SK-N-SH treated with all-trans-retinoic acid at 6 μM for 48 hours (cell line): ENCODE measurements at regions not wholly inside any gene's neighbourhood (a gene's known extent, or its start where the extent isn't known, plus 50 kb on each side); places are given as distances from the start of the nearest gene placed in this dataset.

ENCODE experiments used
- ATAC-seq: fragments of 200-7000 bp; cut with Tn5 transposase; 3 replicates; pipeline ENCODE4 v1.9.1; 2020; ENCODE audit warnings: mild to moderate bottlenecking, moderate library complexity
- ARNTL ChIP-seq: fragments of 450-650 bp; formaldehyde crosslinking; IDR thresholded peaks from 2 replicates; pipeline ENCODE4 v1.5.0; 2020; ENCODE audit warnings: low read depth, mild to moderate bottlenecking, moderate library complexity, borderline replicate concordance
- BACH2 ChIP-seq: fragments of 250-450 bp; sonication (Bioruptor Pico); IDR thresholded peaks from 2 replicates; pipeline ENCODE4 v1.9.0; 2021; ENCODE audit warnings: mild to moderate bottlenecking, borderline replicate concordance
- CREB5 ChIP-seq: fragments of 250-450 bp; sonication (Bioruptor Pico); IDR thresholded peaks from 2 replicates; pipeline ENCODE4 v1.5.1; 2020; ENCODE audit warnings: low read depth, mild to moderate bottlenecking, moderate library complexity
- CSDC2 ChIP-seq: fragments of 250-450 bp; sonication (Bioruptor Pico); IDR thresholded peaks from 2 replicates; pipeline ENCODE4 v1.5.0; 2020; ENCODE audit warnings: mild to moderate bottlenecking, moderate library complexity
- ESRRG ChIP-seq: fragments of 250-450 bp; sonication (Bioruptor Pico); IDR thresholded peaks from 2 replicates; pipeline ENCODE4 v1.6.1; 2021; ENCODE audit warnings: mild to moderate bottlenecking
- GLIS3 ChIP-seq: fragments of 250-450 bp; sonication (Bioruptor Pico); IDR thresholded peaks from 2 replicates; pipeline ENCODE4 v1.5.0; 2020; ENCODE audit warnings: mild to moderate bottlenecking, moderate library complexity
- ISL1 ChIP-seq: fragments of 250-450 bp; sonication (Bioruptor Pico); IDR thresholded peaks from 2 replicates; pipeline ENCODE4 v2.1.2; 2022; ENCODE audit warnings: mild to moderate bottlenecking, moderate library complexity
- OSR1 ChIP-seq: fragments of 250-450 bp; sonication (Bioruptor Pico); IDR thresholded peaks from 2 replicates; pipeline ENCODE4 v1.8.0; 2022; ENCODE audit warnings: moderate library complexity, mild to moderate bottlenecking, inconsistent platforms
- PATZ1 ChIP-seq: fragments of 250-450 bp; sonication (Bioruptor Pico); IDR thresholded peaks from 2 replicates; pipeline ENCODE4 v1.8.0; 2020; ENCODE audit warnings: mild to moderate bottlenecking, moderate library complexity, borderline replicate concordance
- POU6F1 ChIP-seq: fragments of 250-450 bp; sonication (Bioruptor Pico); IDR thresholded peaks from 2 replicates; pipeline ENCODE4 v1.8.0; 2021; ENCODE audit warnings: low read depth, mild to moderate bottlenecking, moderate library complexity, borderline replicate concordance
- PPARA ChIP-seq: fragments of 250-450 bp; sonication (Bioruptor Pico); IDR thresholded peaks from 2 replicates; pipeline ENCODE4 v1.5.0; 2020; ENCODE audit warnings: mild to moderate bottlenecking, borderline replicate concordance
- RARB ChIP-seq: fragments of 250-450 bp; sonication (Bioruptor Pico); IDR thresholded peaks from 2 replicates; pipeline ENCODE4 v1.8.0; 2021; ENCODE audit warnings: mild to moderate bottlenecking, moderate library complexity
- SNAI2 ChIP-seq: fragments of 250-450 bp; sonication (Bioruptor Pico); IDR thresholded peaks from 2 replicates; pipeline ENCODE4 v1.5.0; 2020; ENCODE audit warnings: mild to moderate bottlenecking, moderate library complexity
- TCF4 ChIP-seq: fragments of 250-450 bp; sonication (Bioruptor Pico); IDR thresholded peaks from 2 replicates; pipeline ENCODE4 v1.8.0; 2021; ENCODE audit warnings: mild to moderate bottlenecking, moderate library complexity, borderline replicate concordance
- TOX ChIP-seq: fragments of 250-450 bp; sonication (Bioruptor Pico); IDR thresholded peaks from 2 replicates; pipeline ENCODE4 v1.8.0; 2021; ENCODE audit warnings: mild to moderate bottlenecking, moderate library complexity, borderline replicate concordance
- TSHZ2 ChIP-seq: fragments of 250-450 bp; sonication (Bioruptor Pico); IDR thresholded peaks from 2 replicates; pipeline ENCODE4 v1.5.0; 2020; ENCODE audit warnings: mild to moderate bottlenecking, moderate library complexity
- ZC3H10 ChIP-seq: fragments of 250-450 bp; sonication (Bioruptor Pico); IDR thresholded peaks from 2 replicates; pipeline ENCODE4 v1.5.1; 2021; ENCODE audit warnings: mild to moderate bottlenecking, moderate library complexity
- ZFP3 ChIP-seq: fragments of 250-450 bp; sonication (Bioruptor Pico); IDR thresholded peaks from 2 replicates; pipeline ENCODE4 v1.5.0; 2020; ENCODE audit warnings: mild to moderate bottlenecking, moderate library complexity
- ZFP30 ChIP-seq: fragments of 450-650 bp; formaldehyde crosslinking; IDR thresholded peaks from 2 replicates; pipeline ENCODE4 v1.5.0; 2022; ENCODE audit warnings: mild to moderate bottlenecking, moderate library complexity
- ZNF565 ChIP-seq: fragments of 450-650 bp; formaldehyde crosslinking; conservative IDR thresholded peaks from 2 replicates; pipeline ENCODE4 v1.5.0; 2020; ENCODE audit warnings: low read depth, mild to moderate bottlenecking, moderate library complexity
- ZNF70 ChIP-seq: fragments of 450-650 bp; formaldehyde crosslinking; IDR thresholded peaks from 2 replicates; pipeline ENCODE4 v1.5.0; 2020; ENCODE audit warnings: mild to moderate bottlenecking, moderate library complexity
- ZNF8 ChIP-seq: fragments of 450-650 bp; formaldehyde crosslinking; IDR thresholded peaks from 2 replicates; pipeline ENCODE4 v1.5.0; 2020; ENCODE audit warnings: mild to moderate bottlenecking, moderate library complexity
- TF ChIP-seq, protein P1 (sequence below): fragments of 250-450 bp; sonication (Bioruptor Pico); IDR thresholded peaks from 2 replicates; pipeline ENCODE4 v1.5.1; 2021; ENCODE audit warnings: mild to moderate bottlenecking, moderate library complexity

DNA sequence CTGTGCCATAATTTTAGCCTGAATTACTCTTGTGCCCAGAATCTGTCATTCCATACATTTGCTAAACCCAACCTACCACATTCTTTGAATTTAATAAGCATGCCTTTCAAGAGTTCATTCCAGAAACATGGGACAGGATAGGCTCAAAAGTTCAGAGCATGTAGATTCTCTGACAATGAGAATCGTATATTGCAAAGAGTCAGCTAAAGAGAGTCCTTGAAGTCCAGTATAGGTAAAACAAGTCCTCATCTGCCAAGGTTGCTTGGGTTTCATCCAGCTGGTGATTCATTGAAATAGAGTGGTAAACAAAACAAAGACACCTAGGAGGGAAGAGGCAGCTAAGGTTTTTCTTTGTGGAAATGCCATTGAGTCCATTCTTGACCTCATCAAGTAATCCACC lies 249.3 kb upstream of the DIPK2B start:
- TF ChIP-seq ZNF8 (CRISPR knock-in tag): no peak
- TF ChIP-seq ZFP30 (CRISPR knock-in tag): no peak
- TF ChIP-seq ZNF565 (CRISPR knock-in tag): no peak
- no peak for TF ChIP-seq RARB (CRISPR knock-in tag)
- no peak for TF ChIP-seq PPARA (CRISPR knock-in tag)
- TF ChIP-seq OSR1 (CRISPR knock-in tag): no peak
- no peak for TF ChIP-seq ISL1 (CRISPR knock-in tag)
- TF ChIP-seq CSDC2 (CRISPR knock-in tag): no peak
- ATAC-seq: peak; percentile 15

DNA sequence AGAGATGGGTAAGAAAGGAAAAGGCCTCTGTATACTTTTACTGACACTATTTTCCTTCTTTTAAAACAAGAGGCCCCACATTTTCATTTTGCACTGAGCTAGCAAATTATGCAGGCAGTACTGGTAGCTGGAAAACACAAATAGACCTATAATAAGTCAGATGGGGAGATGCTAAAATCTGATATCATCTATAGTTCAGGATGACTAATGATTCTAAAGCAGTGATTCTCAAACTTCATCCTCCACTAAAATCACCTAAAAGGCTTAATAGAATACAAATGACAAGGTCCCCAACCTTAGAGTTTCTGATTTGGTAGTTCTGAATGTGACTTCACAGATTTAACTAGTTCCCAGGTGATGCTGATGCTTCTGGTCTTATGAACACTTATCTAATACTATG lies 247.3 kb upstream of the DIPK2B start:
- TF ChIP-seq ZNF8 (CRISPR knock-in tag) (no peak), GLIS3 (CRISPR knock-in tag) (no peak), PATZ1 (CRISPR knock-in tag) (no peak), ZFP30 (CRISPR knock-in tag) (no peak), CSDC2 (CRISPR knock-in tag) (no peak), CREB5 (CRISPR knock-in tag) (no peak), ZFP3 (CRISPR knock-in tag) (no peak), ARNTL (no peak), TCF4 (no peak), SNAI2 (no peak), ZNF70 (no peak), ZC3H10 (CRISPR knock-in tag) (no peak), RARB (CRISPR knock-in tag) (no peak), TSHZ2 (no peak), TOX (CRISPR knock-in tag) (no peak), OSR1 (CRISPR knock-in tag) (no peak)
- TF ChIP-seq, protein P1, sequence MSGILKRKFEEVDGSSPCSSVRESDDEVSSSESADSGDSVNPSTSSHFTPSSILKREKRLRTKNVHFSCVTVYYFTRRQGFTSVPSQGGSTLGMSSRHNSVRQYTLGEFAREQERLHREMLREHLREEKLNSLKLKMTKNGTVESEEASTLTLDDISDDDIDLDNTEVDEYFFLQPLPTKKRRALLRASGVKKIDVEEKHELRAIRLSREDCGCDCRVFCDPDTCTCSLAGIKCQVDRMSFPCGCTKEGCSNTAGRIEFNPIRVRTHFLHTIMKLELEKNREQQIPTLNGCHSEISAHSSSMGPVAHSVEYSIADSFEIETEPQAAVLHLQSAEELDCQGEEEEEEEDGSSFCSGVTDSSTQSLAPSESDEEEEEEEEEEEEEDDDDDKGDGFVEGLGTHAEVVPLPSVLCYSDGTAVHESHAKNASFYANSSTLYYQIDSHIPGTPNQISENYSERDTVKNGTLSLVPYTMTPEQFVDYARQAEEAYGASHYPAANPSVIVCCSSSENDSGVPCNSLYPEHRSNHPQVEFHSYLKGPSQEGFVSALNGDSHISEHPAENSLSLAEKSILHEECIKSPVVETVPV: no peak

GRCh38 chrX:45447331-45447730 lies 246.7 kb upstream of the DIPK2B start:
- no peak for ATAC-seq
- TF ChIP-seq CSDC2 (CRISPR knock-in tag) (no peak), ISL1 (CRISPR knock-in tag) (no peak), ZFP3 (CRISPR knock-in tag) (no peak), ZNF8 (CRISPR knock-in tag) (no peak), POU6F1 (no peak), ZNF565 (CRISPR knock-in tag) (no peak), ARNTL (no peak), CREB5 (CRISPR knock-in tag) (no peak), GLIS3 (CRISPR knock-in tag) (no peak), SNAI2 (no peak), BACH2 (no peak), ZNF70 (no peak), TOX (CRISPR knock-in tag) (no peak), ESRRG (CRISPR knock-in tag) (no peak), PPARA (CRISPR knock-in tag) (no peak)
- TF ChIP-seq, protein P1: no peak

More for the DNA sequence above, 247.3 kb upstream of the DIPK2B start:
- ATAC-seq: 0 out of 3 replicates have a peak, but pooled peaks have one; percentile 11
